ENCODE measurements at regions not wholly inside any gene's neighbourhood (a gene's known extent, or its start where the extent isn't known, plus 50 kb on each side); places are given as distances from the start of the nearest gene placed in this dataset.

DNA sequence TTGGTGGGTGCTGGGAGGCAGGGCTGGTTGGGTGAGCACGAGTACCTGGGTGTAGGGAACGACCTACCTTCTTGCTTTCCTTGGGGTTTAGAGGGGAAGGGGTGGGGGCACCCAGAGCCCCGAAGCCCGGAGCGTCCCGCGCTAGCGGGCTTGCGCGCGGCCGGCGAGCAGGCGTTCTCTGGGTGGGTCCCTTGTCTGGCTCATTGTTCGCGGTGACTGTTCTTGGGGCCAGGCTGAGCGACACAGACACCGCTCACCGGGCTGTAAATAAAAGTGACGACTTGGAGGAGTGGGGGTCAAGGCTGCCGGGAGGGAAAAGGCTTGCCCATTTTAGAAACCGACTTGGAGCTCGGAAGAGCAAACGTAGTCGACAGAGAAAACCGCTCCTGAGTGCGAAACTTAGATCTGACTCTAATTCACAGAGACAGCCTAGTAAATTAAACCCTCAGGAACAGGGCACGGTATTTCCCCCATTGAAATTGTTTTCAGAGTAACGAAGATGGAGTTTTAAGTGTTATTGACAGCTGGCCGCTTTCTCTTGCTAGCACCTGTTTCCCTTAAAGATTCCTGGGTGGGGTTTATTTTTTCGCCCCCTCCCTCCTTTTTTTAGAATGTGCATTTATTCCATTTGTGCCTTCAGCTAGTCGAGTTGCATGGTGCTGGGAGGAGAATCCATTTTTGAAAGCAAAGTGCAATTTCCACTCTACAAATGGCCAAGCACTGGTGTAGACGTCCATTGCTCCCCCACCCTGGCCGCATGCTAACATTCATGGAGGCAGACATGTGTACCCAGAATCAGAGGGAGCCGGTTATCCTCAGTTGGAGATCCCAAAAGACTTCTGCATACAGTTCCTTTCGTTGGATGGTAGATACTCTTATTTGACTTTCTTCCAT, 532.1 kb upstream of the SEMA6D start:
- no peak for DNase-seq (ENCODE audit: low read depth in 2 of 2, low spot score in 1 of 2)

- no peak for DNase-seq (ENCODE audit: low read depth in 2 of 2, low spot score in 1 of 2)
Observed at GRCh38 chr15:47186075-47186474, 531.2 kb upstream of the SEMA6D start.

GRCh38 chr15:47188758-47189507, 528.4 kb upstream of the SEMA6D start:
- DNase-seq (ENCODE audit: low read depth in 2 of 2, low spot score in 1 of 2) = no peak

DNA sequence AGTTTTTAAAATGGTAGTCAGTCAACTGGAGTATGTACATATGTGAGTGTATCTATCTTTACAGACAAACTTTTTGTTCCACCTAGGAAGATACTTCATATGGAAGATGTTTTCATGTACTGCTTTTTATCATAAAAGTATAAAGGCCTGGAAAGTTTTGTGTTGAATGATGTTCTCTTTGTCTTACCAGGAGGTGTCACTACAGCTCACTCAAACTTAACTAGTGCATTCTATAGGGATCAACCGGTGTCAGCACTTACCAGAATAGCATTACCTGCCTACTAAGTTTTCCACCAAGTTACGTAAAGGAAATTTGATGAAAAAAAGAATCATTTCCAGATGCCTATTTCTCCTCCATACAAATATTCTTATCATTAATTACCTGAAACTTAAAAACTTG, 522.6 kb upstream of the SEMA6D start:
- DNase-seq (ENCODE audit: low read depth in 2 of 2, low spot score in 1 of 2) = no peak

- no peak for DNase-seq (ENCODE audit: low read depth in 2 of 2, low spot score in 1 of 2)
Observed at GRCh38 chr15:47196048-47196447, 521.3 kb upstream of the SEMA6D start.

DNA sequence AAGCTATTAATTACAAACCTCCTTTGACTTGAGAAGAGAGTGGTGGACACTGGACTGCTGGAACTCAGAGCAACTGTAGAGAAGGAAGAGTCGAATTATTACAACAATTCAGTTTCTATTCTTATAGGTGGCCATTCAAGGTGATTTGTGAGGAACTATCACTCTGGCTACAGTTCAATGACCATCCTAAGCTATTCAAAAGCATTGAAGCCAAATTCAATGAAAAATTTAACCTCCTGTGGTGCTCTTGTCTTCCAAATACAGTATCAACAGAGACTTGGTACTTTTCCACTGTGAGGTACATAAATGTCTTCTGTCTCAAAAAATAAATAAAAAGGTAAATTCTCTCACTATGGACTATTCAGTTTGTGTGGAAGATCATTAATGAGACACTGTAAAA, 513.3 kb upstream of the SEMA6D start:
- DNase-seq (ENCODE audit: low read depth in 2 of 2, low spot score in 1 of 2) = no peak

DNA sequence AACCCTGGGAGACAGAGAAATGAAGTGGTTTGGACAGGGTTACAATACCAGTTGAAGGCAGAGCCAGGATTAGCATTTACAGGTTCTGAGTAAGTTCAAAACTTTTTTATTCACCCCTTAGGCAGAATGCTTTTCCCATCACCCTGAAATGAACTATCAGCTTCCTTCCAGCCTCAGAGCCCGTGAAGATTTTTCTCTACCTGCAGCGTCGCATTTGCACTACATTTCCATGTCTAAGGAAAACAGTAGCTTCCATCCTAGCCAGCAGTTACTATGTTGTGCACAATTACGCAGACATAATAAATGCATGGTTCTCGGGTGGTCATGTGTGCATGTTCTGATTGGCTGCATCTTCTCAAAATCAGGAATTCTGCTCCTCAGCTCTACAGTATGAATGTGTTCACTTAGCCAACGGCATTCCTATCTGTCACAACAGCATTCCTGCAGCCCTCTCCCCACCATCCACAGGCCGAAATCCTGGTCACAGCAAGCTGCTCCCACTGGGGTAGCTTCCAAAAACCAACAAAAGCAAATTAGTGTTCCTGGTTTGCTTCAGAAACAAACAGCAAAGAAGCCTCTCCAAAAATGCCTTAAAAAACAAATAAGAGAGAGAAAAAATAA, 510.8 kb upstream of the SEMA6D start:
- DNase-seq (ENCODE audit: low read depth in 2 of 2, low spot score in 1 of 2) = no peak

- DNase-seq (ENCODE audit: low read depth in 2 of 2, low spot score in 1 of 2) = no peak
Observed at GRCh38 chr15:47209591-47209990, 507.7 kb upstream of the SEMA6D start.

DNA sequence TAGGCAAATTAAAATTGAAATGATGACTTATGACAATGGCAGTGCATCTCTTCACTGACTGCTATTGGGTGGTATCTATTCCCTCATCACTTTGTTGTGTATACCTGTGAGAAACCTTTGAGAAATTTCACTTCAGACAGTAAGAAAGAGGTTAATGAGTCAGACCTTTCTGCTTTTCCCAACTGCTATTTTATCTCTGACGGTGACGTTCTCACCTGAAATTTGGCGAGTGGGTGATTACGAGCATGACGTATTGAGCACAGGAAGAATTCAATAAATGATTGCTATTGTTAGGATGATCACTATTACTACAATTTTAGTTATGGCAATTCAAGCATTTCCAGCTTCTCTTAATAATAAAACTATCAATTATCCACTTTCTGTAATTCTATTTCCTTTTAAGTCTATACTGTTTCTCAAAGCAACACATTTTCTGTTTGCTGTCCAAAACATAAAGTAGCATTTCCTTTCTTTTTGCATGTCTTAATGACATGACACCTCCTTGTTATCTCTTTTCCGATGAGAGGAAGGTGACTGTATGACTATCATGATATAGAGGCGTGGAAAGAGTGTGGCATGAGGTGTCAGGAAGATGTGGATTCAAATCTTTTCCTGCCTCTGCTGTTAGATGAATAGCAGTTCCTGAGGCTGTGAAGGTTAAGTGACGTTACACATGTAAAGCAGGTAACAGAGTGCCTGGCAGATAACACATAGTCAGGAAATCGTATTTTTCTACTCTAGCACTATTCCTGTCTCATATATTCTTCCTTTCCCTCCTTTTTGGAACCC, 504.9 kb upstream of the SEMA6D start:
- no peak for DNase-seq (ENCODE audit: low read depth in 2 of 2, low spot score in 1 of 2)

DNA sequence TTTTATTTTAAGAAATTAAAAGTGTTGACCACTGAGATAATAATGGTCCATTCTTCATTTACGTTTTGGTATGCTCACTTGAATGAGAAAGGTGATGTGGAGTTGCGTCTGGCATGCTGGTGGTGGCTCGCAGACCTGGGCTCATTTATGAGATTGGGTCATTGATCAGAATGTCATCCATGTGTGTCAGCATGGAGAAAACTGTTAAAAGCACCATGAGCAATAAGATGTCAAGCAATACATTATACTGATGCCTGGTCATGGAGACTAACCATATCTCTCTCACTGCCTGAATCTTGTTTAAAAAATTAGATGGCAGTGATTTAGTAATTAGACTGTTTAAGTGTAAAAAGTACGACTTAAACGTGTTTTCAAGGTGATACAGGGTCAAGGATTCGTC, 503.4 kb upstream of the SEMA6D start:
- no peak for DNase-seq (ENCODE audit: low read depth in 2 of 2, low spot score in 1 of 2)

DNA sequence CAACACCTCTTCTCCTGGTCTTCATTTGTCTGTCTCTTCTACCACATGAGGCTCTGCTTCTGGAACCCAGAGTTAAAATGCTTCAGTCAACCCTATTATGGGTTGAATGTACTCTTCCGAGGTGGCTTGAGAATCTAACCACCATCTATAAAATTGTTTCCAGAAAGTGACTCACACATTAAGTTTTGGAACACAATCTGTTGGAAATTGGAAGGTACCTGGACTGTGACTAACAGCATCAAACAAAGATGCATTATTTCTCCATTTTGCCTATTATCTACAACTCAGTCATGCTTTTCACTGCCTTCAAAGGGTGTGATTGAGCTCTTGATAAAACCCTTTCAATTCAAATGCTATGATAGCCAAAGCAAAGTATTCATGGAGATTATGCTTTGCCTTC, 499.0 kb upstream of the SEMA6D start:
- DNase-seq (ENCODE audit: low read depth in 2 of 2, low spot score in 1 of 2) = no peak

DNA sequence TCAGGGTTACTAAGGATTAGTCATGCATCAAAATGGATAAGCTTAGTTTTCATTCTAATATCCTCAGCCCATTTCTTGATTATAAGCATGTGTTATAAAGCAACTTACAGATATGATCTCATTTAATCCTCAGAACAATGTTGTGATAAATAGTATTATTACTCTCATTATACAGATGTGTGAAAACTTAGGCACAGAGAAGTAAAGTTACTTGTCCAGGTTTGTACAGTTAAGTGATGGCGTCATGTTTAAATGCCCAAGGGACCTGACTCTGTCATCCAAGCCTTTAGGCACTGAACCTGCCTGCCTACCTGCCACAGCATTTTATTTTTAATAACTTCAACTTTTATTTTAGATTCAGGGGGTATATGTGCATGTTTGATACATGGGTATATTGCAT, 472.9 kb upstream of the SEMA6D start:
- no peak for DNase-seq (ENCODE audit: low read depth in 2 of 2, low spot score in 1 of 2)

- no peak for DNase-seq (ENCODE audit: low read depth in 2 of 2, low spot score in 1 of 2)
Observed at GRCh38 chr15:47246317-47246716, 471.0 kb upstream of the SEMA6D start.

DNA sequence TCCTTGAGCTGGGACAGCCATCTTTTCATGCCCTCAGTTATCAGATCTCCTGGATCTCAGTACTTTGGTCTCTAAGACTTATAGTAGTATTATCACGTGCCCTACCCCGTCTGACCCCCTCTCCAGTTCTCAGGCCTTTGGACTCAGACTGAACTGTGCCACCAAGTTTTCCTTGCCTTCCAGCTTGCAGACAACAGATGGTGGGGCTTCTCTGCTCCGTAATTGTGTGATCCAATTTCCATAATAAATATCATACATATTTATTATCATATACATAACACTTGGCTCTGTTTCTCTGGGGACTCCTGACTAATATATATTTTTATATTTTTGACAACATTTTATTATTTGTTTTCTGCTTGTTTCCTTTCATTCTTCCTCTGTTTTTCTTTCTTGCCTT, 458.8 kb upstream of the SEMA6D start:
- DNase-seq (ENCODE audit: low read depth in 2 of 2, low spot score in 1 of 2) = no peak

DNA sequence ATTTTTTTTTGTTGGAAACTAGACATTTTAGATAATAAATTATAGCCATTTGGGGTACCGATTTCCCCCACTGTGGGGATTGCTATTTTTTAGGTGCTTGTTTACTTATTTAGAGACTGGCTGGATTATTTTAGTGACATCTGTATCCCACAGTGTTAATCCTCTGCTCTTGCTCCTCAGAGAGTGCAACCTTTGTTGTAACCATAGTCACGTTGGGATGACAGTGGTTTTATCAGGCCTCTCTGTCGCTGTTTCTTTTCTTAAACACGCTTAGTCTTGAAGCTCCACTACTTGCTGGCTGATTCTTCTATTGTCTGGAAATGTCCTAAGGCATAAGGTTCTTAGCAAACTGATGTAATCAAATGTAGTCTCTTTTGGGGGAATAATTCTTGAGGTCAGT, 451.6 kb upstream of the SEMA6D start:
- DNase-seq (ENCODE audit: low read depth in 2 of 2, low spot score in 1 of 2) = no peak

- DNase-seq (ENCODE audit: low read depth in 2 of 2, low spot score in 1 of 2) = no peak
Observed at GRCh38 chr15:47266566-47266965, 450.7 kb upstream of the SEMA6D start.

DNA sequence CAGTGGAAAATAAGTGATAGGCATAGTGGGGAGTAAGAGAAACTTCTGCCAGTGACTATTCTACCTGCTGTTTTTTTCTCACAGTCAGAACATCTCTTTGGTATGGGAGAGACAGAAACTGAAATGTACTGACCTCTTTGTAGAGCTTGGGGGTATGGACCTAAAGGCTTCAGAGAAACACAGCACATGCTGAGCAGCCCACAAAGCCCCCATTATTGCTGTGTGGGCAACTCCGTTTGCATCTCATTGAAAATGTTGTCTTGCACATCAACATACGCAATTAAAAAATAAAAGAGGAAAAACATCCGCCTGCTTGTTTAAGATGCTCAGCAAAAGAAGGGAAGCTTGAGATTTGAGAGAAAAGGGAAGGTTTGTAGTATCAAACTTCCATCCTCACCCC, 443.4 kb upstream of the SEMA6D start:
- no peak for DNase-seq (ENCODE audit: low read depth in 2 of 2, low spot score in 1 of 2)

DNA sequence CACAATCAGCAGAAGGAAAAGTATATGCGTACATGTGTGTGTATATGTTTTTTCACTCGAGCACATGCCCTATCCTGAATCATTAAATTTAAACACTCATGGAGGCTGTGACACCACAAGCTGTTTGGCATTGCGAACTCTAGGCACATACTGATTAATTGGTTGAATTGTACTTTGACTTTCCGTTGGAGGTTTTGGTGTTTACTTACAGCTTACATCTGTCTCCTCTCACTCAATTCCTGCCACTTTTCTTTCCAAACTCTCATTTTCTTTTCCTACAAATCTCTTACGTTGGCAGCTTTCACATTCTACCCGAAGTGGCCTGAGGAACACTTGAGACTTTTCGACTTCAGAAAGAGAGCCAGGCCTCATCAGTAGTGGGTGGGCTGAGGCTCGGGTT, 434.1 kb upstream of the SEMA6D start:
- DNase-seq (ENCODE audit: low read depth in 2 of 2, low spot score in 1 of 2) = no peak

GRCh38 chr15:47288794-47289193, 428.5 kb upstream of the SEMA6D start:
- DNase-seq (ENCODE audit: low read depth in 2 of 2, low spot score in 1 of 2) = no peak

GRCh38 chr15:47289656-47290055, 427.6 kb upstream of the SEMA6D start:
- DNase-seq (ENCODE audit: low read depth in 2 of 2, low spot score in 1 of 2) = no peak

GRCh38 chr15:47291767-47292166, 425.5 kb upstream of the SEMA6D start:
- no peak for DNase-seq (ENCODE audit: low read depth in 2 of 2, low spot score in 1 of 2)
